Colonic mucosa (tissue), 4 donors: ENCODE measurements at regions not wholly inside any gene's neighbourhood (a gene's known extent, or its start where the extent isn't known, plus 50 kb on each side); places are given as distances from the start of the nearest gene placed in this dataset.

ENCODE experiments used
- DNase-seq: peaks from one replicate; pipeline ENCODE4 v3.0.0-alpha.2; 2020
- H3K27ac ChIP-seq: fragments of 200-600 bp; one replicate; pipeline ENCODE4 v1.8.0; 2021
- H3K27me3 ChIP-seq: fragments of 200-600 bp; one replicate; pipeline ENCODE4 v1.8.0; 2021
- H3K36me3 ChIP-seq: fragments of 200-600 bp; one replicate; pipeline ENCODE4 v1.8.0; 2021
- H3K4me1 ChIP-seq: fragments of 200-600 bp; one replicate; pipeline ENCODE4 v1.8.0; 2021; ENCODE audit warnings: mild to moderate bottlenecking
- H3K4me3 ChIP-seq: fragments of 200-600 bp; one replicate; pipeline ENCODE4 v1.8.0; 2021
- H3K9ac ChIP-seq, 2 donors: one replicate each; pipeline ENCODE4 v1.7.0; 2013; ENCODE audit warnings: control low read depth in 2 of 2, low read depth in 2 of 2, low read length in 2 of 2
- H3K9me3 ChIP-seq: fragments of 200-600 bp; one replicate; pipeline ENCODE4 v1.8.0; 2021
- CTCF ChIP-seq: fragments of 200-600 bp; IDR thresholded peaks from one replicate; pipeline ENCODE4 v1.8.0; 2022; ENCODE audit warnings: antibody characterized with exemption, mild to moderate bottlenecking
- intact Hi-C: fragments of 100-400 bp; cut with DNase I; formaldehyde crosslinking; loops from one replicate; pipeline ENCODE4 v1.14.1; 2022
- donor health status: healthy.
- donor health status: DM: no; HTN: no; CAD: no.
- donor health status: DM: no; HTN: no; CAD: no.

GRCh38 chr18:8942021-8942908, 160.2 kb upstream of the NDUFV2 start:
- Histone ChIP-seq H3K9me3 (no peaks in the 10 kb centered on the region), H3K36me3 (no peaks in the 10 kb centered on the region), H3K27me3 (no peaks in the 10 kb centered on the region), H3K4me3 (no peak overlapping the region), H3K9ac (no peak overlapping the region), H3K27ac (no peak overlapping the region), H3K4me1 (no peaks in the 10 kb centered on the region)
- TF ChIP-seq CTCF = no peak
- no peak for DNase-seq
- intact Hi-C loops = no loop called here

- H3K9me3 ChIP-seq = no peaks in the 10 kb centered on the region
- no peak overlapping the region for H3K4me3 ChIP-seq
- no peak for TF ChIP-seq CTCF
- H3K27me3 ChIP-seq = no peaks in the 10 kb centered on the region
- intact Hi-C loops = no loop called here
- no peak overlapping the region for H3K9ac ChIP-seq
- no peak overlapping the region for H3K27ac ChIP-seq
- H3K36me3 ChIP-seq = no peaks in the 10 kb centered on the region
- no peak for DNase-seq
- no peaks in the 10 kb centered on the region for H3K4me1 ChIP-seq
Measured at GRCh38 chr18:8942909-8943545, 159.5 kb upstream of the NDUFV2 start.

- Histone ChIP-seq H3K9me3 (no peaks in the 10 kb centered on the region), H3K27ac (no peak overlapping the region), H3K9ac (no peak overlapping the region), H3K36me3 (no peaks in the 10 kb centered on the region), H3K4me3 (no peak overlapping the region), H3K4me1 (no peaks in the 10 kb centered on the region), H3K27me3 (no peaks in the 10 kb centered on the region)
- DNase-seq = no peak
- intact Hi-C loops = no loop called here
- no peak for TF ChIP-seq CTCF
Measured at GRCh38 chr18:8943900-8944870, 158.3 kb upstream of the NDUFV2 start.

- Histone ChIP-seq H3K27ac (no peak overlapping the region), H3K27me3 (no peaks in the 10 kb centered on the region), H3K4me3 (no peak overlapping the region), H3K9ac (no peak overlapping the region), H3K9me3 (no peaks in the 10 kb centered on the region), H3K36me3 (no peaks in the 10 kb centered on the region), H3K4me1 (no peaks in the 10 kb centered on the region)
- no peak for DNase-seq
- TF ChIP-seq CTCF = no peak
- intact Hi-C loops = no loop called here
Measured at GRCh38 chr18:8944871-8945245, 157.6 kb upstream of the NDUFV2 start.

- no peaks in the 10 kb centered on the region for H3K36me3 ChIP-seq
- intact Hi-C loops = no loop called here
- TF ChIP-seq CTCF = no peak
- DNase-seq = no peak
- H3K27me3 ChIP-seq = no peaks in the 10 kb centered on the region
- H3K4me3 ChIP-seq = no peak overlapping the region
- H3K9me3 ChIP-seq = no peaks in the 10 kb centered on the region
- H3K27ac ChIP-seq = no peak overlapping the region
- no peak overlapping the region for H3K9ac ChIP-seq
- H3K4me1 ChIP-seq = no peaks in the 10 kb centered on the region
Measured at GRCh38 chr18:8945514-8945913, 157.0 kb upstream of the NDUFV2 start.
